Dendritic cell treated with granulocyte-macrophage colony-stimulating factor and Interleukin-4, amounts not matched to agents 40 ng/mL and 50 ng/mL, for 4 days (primary cell): ENCODE measurements at regions not wholly inside any gene's neighbourhood (a gene's known extent, or its start where the extent isn't known, plus 50 kb on each side); places are given as distances from the start of the nearest gene placed in this dataset.

Experiments used
- H3K27ac Mint-ChIP-seq: one replicate; pipeline ENCODE4 v1.8.0; 2022; ENCODE audit warnings: mild to moderate bottlenecking, mixed read lengths
- H3K27me3 Mint-ChIP-seq: one replicate; pipeline ENCODE4 v1.8.0; 2022; ENCODE audit warnings: mild to moderate bottlenecking, mixed read lengths
- H3K36me3 Mint-ChIP-seq: one replicate; pipeline ENCODE4 v1.8.0; 2022; ENCODE audit warnings: low read depth, mixed read lengths
- H3K4me1 Mint-ChIP-seq: one replicate; pipeline ENCODE4 v1.8.0; 2022; ENCODE audit warnings: low read depth, mixed read lengths
- H3K4me3 Mint-ChIP-seq: one replicate; pipeline ENCODE4 v1.8.0; 2022; ENCODE audit warnings: mild to moderate bottlenecking, moderate library complexity, mixed read lengths
- H3K9me3 Mint-ChIP-seq: one replicate; pipeline ENCODE4 v1.8.0; 2022; ENCODE audit warnings: mixed read lengths
- intact Hi-C: fragments of 100-400 bp; cut with micrococcal nuclease; formaldehyde crosslinking; loops from one replicate; pipeline ENCODE4 v1.15.0; 2022

DNA sequence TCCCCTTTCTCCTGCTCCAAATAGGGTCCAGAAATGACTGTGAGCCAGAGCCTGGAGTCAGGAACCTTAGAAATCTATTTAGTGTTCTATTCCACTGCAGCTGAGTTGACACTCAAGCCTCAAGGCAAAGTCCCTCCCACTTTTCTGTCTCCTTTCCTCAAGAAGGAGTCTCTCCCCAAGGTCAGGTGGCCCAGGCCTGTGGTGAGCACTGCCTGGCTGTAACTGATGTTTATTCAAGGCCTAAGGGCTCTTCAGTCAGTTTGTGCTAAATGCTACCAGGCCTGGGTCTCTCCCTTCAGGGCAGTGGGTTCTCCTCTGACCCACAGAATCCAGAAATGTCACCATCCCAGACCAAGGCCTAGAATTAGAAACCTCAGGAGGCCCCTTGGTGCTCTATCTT lies 1042.9 kb upstream of the EPHA7 start:
- Mint-ChIP-seq H3K4me3 (no peak overlapping the region), H3K36me3 (no peaks in the 10 kb centered on the region), H3K27ac (no peak overlapping the region), H3K27me3 (no peaks in the 10 kb centered on the region), H3K9me3 (peaks cover 23% of the 10 kb centered on the region), H3K4me1 (no peaks in the 10 kb centered on the region)
- intact Hi-C loops: no loop called here

DNA sequence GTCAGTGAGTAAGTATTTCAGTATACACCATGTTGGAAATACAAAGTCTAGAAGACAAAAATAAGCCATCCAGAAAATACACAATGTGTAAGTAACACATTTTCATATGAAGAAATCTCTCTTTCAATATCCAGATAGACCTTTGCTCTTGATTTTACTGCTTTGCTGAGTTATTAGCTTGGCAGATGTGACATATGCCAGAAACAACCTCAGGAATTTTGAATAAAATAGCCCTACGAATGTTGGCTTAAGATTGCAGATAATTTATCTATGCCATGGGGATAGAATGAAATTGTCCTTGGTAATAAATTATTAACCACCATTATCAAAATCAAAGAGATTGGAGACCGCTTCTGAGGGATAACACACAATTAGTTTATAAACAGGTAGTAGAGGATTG lies 1036.9 kb upstream of the EPHA7 start:
- H3K27me3 Mint-ChIP-seq: no peaks in the 10 kb centered on the region

DNA sequence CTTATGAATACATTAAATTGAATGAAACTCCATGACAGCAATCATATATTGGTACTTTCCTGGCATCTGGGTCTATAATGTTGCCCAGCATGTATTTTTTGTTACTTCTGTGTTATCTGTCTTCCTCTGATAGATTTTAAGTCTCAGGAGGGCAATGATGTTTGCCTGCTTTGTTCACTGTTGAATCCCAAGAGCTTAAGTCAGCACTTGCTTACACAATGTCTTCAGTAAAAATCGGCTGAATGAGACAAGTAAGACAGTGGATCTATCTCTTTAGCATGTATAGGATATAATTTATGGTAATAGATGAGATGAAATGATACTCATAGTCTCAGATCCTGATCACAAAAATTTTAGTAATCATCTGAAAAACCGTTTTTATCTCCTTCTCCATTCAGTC lies 1034.9 kb upstream of the EPHA7 start:
- Mint-ChIP-seq H3K9me3 (peaks cover 11% of the 10 kb centered on the region), H3K4me1 (no peaks in the 10 kb centered on the region), H3K36me3 (no peaks in the 10 kb centered on the region), H3K27me3 (no peaks in the 10 kb centered on the region), H3K27ac (no peak overlapping the region), H3K4me3 (no peak overlapping the region)
- intact Hi-C loops: no loop called here

More for the DNA sequence above, 1036.9 kb upstream of the EPHA7 start:
- Mint-ChIP-seq H3K4me1 (no peaks in the 10 kb centered on the region), H3K9me3 (peaks cover 6% of the 10 kb centered on the region), H3K4me3 (no peak overlapping the region), H3K36me3 (no peaks in the 10 kb centered on the region), H3K27ac (no peak overlapping the region)
- intact Hi-C loops: no loop called here

DNA sequence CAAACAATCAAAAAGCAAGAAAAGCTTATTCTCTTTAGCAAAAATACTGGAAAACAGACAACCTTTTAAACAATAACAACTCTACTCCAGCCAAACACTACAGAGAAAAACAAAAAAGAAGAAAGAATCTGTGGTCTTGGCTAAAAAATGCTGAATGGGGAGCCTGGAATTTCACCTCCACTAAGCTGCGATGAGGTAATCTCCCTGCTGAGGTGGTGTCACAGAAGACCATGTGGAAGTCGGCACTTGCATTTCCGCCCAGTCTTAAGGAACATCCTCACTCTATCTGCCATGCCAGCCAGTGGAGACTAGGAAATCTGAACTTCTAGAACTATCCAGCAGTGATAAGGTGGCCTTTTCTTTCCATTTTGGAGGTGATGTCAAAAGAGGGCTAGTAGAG lies 1026.8 kb upstream of the EPHA7 start:
- H3K27me3 Mint-ChIP-seq: no peaks in the 10 kb centered on the region
- H3K4me3 Mint-ChIP-seq: no peak overlapping the region
- no peak overlapping the region for H3K27ac Mint-ChIP-seq
- no peaks in the 10 kb centered on the region for H3K36me3 Mint-ChIP-seq
- intact Hi-C loops: no loop called here
- H3K4me1 Mint-ChIP-seq: no peaks in the 10 kb centered on the region
- H3K9me3 Mint-ChIP-seq: peaks cover 15% of the 10 kb centered on the region

DNA sequence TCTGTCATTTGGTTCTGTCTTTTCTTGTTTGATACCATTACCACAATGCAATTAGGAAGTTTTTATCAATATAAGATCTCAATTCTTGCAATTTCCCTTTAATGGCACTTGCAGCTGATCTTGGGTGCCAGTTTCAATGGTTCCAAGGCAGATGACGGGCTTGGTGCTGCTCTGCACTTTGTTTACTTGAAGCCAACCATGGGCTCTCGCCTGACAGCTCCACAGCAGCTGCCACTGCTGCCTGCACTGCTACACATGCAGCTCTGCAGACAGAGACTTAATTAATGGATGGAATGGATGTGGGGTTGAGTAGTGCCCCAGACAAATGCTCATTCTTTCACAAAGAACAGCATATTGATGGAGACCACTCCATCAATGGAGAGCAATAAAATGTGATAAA lies 1024.3 kb upstream of the EPHA7 start:
- no peaks in the 10 kb centered on the region for H3K27me3 Mint-ChIP-seq
- intact Hi-C loops: no loop called here
- no peak overlapping the region for H3K27ac Mint-ChIP-seq

DNA sequence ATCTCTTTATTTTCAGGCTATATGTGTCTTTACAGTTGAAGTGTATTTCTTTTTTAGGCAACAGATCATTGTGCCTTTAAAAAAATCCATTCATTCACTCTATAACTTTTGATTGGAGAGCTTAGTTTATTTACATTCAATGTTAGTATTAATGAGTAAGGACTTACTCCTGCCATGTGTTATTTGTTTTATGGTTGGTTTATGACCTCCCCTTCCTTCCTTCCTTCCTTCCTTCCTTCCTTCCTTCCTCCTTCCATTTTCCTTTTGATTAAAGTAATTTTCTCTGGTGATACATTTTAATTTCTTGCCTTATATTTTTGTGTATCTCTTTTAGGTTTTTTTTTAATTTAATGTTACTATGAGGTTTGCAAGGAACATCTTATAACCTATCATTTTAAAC lies 1005.3 kb upstream of the EPHA7 start:
- intact Hi-C loops: no loop called here
- Mint-ChIP-seq H3K27me3 (no peaks in the 10 kb centered on the region), H3K4me1 (no peaks in the 10 kb centered on the region), H3K27ac (no peak overlapping the region), H3K36me3 (no peaks in the 10 kb centered on the region), H3K4me3 (no peak overlapping the region), H3K9me3 (peaks cover 51% of the 10 kb centered on the region)

More for the DNA sequence above, 1024.3 kb upstream of the EPHA7 start:
- no peaks in the 10 kb centered on the region for H3K4me1 Mint-ChIP-seq
- no peaks in the 10 kb centered on the region for H3K36me3 Mint-ChIP-seq
- peaks cover under 1% of the 10 kb centered on the region for H3K9me3 Mint-ChIP-seq
- H3K4me3 Mint-ChIP-seq: no peak overlapping the region

DNA sequence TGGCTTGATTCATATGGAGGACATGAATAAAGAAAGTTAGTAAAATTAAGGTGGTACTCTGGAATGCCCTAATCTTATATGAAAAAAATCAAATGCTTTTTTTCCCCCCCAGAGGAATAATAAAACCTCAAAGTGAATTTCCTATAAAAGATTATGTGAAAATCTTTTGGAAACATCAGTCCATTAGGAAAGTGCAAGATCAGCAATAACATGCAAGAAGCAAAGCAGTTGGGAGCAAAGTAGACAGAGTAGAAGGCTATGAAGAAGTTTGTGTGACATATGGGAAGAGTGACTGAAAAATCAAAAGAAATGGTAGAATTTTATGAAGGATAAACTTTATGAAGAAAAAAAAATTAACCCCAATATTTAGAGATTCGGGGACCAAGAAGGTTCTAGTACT lies 998.0 kb upstream of the EPHA7 start:
- intact Hi-C loops: no loop called here
- no peak overlapping the region for H3K4me3 Mint-ChIP-seq
- H3K27ac Mint-ChIP-seq: no peak overlapping the region
- H3K36me3 Mint-ChIP-seq: no peaks in the 10 kb centered on the region
- no peaks in the 10 kb centered on the region for H3K27me3 Mint-ChIP-seq
- H3K9me3 Mint-ChIP-seq: no peaks in the 10 kb centered on the region
- H3K4me1 Mint-ChIP-seq: no peaks in the 10 kb centered on the region

DNA sequence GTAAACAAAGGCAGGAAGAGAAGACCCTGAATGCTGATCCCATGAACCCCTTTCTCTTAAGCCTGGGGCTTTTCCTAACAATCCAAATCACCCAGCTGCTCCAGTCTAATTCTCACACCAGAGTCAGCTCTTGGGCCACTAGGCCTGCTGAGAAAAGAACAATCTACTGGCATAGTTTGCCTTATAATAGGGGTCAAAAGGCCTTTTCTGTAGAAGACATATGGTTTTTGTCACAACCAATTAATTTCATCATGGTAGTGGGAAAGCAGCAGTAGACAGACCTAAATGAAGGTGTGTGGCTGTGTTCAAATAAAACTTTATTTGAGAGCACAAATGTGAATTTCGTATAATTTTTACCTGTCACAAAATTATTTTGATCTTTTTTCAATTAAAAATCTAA lies 994.7 kb upstream of the EPHA7 start:
- no peak overlapping the region for H3K27ac Mint-ChIP-seq
- H3K4me1 Mint-ChIP-seq: no peaks in the 10 kb centered on the region
- H3K27me3 Mint-ChIP-seq: no peaks in the 10 kb centered on the region
- no peaks in the 10 kb centered on the region for H3K9me3 Mint-ChIP-seq
- intact Hi-C loops: no loop called here
- H3K4me3 Mint-ChIP-seq: no peak overlapping the region
- H3K36me3 Mint-ChIP-seq: no peaks in the 10 kb centered on the region

DNA sequence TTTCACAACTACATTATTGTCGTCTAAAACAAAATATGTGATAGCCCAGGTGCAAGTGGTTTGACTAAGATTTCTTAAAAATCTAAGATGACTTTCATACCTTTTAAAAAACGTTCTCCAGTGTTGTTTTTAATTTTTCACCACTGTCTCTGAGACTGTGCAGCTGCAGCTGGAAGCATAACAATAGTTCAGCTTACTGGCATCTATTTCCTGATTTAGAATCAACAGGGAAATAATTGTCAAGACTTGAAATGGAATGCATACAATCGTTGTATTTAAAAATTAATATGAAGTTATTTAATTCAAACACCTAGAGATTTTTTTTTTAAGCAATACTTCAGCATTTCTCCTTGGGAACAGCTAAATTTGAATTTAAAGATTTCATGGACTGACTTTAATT lies 982.0 kb upstream of the EPHA7 start:
- intact Hi-C loops: no loop called here
- H3K27ac Mint-ChIP-seq: no peak overlapping the region
- H3K27me3 Mint-ChIP-seq: no peaks in the 10 kb centered on the region
- H3K9me3 Mint-ChIP-seq: no peaks in the 10 kb centered on the region
- no peaks in the 10 kb centered on the region for H3K4me1 Mint-ChIP-seq
- no peak overlapping the region for H3K4me3 Mint-ChIP-seq
- no peaks in the 10 kb centered on the region for H3K36me3 Mint-ChIP-seq

DNA sequence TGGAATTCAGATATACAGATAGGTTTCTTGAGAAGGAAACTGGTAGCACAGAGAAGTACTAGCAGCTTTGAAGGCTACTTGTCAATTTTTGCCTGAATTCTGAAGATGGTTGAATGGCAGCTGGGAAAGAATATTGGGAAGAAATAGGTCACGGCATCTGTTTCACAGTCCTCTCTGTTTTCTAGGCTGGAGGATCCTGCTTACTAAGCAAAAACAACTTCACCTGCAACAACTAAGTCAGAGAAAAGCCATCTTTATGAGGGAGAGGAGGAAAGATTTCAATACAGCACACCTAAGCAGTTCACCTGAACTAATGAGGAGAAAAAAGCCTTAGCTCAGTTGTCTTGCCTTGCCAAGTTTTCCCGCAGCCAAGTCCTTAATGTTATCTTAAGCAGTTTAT lies 975.5 kb upstream of the EPHA7 start:
- Mint-ChIP-seq H3K27me3 (no peaks in the 10 kb centered on the region), H3K36me3 (no peaks in the 10 kb centered on the region), H3K9me3 (no peaks in the 10 kb centered on the region), H3K27ac (no peak overlapping the region), H3K4me1 (no peaks in the 10 kb centered on the region), H3K4me3 (no peak overlapping the region)
- intact Hi-C loops: no loop called here

DNA sequence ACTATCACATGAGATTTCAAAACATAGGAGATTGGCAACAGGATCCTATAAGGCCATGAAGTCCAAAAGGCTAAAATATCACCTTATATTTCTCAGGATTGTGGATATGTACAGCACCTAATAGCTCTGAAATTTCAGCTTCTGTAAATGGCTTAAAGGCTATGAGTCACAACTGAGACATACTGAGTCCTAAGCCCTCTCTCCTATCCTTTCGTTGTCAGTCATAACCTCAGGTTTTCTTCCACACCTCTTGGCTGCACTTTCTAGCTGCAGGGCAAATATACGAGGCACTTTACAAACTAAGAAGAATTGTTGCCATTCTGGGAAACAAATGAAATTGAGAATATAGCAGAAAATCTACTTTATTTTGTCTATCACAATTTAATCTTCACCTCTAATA lies 969.9 kb upstream of the EPHA7 start:
- Mint-ChIP-seq H3K4me1 (no peaks in the 10 kb centered on the region), H3K27ac (no peak overlapping the region), H3K9me3 (no peaks in the 10 kb centered on the region), H3K4me3 (no peak overlapping the region), H3K27me3 (no peaks in the 10 kb centered on the region), H3K36me3 (no peaks in the 10 kb centered on the region)
- intact Hi-C loops: no loop called here

DNA sequence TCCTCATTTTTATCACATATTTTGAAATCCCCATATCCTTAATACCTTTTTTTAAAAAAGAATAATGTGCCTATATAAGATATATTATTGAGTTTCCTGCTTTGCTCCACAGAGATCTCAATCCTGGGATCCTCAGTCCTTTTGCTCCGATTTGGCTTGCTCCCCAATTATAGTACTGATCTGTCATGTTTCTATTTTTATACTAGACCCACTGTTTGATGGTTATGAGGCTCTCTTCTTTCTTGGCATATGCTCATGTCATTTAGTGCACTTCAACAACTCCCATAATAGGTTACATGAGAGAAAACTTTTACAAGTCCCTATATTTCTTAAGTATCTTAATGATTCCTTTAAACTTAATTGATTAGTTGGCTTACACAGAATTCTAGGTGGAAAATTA lies 958.5 kb upstream of the EPHA7 start:
- Mint-ChIP-seq H3K4me1 (no peaks in the 10 kb centered on the region), H3K9me3 (no peaks in the 10 kb centered on the region), H3K4me3 (no peak overlapping the region), H3K27ac (no peak overlapping the region), H3K36me3 (no peaks in the 10 kb centered on the region), H3K27me3 (no peaks in the 10 kb centered on the region)
- intact Hi-C loops: no loop called here

DNA sequence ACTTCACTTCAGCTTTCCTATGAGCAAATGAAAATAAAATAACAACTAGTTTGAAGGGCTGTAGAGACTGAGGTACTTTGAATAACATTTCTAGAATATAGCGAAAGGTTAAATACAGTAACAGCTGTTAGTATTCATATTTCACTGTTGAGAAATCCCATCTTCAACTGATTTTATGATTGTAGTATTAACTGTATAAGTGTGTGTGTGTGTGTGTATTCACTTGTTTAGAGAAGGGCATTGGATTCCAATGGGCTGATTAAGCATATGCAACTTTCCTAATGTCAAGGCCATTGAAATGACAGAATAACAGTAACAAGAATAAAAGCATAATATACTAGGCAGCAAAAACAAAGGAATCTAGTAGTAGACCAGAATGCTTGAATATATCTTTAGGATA lies 957.5 kb upstream of the EPHA7 start:
- intact Hi-C loops: no loop called here
- Mint-ChIP-seq H3K36me3 (no peaks in the 10 kb centered on the region), H3K9me3 (no peaks in the 10 kb centered on the region), H3K4me3 (no peak overlapping the region), H3K27me3 (no peaks in the 10 kb centered on the region), H3K27ac (no peak overlapping the region), H3K4me1 (no peaks in the 10 kb centered on the region)

DNA sequence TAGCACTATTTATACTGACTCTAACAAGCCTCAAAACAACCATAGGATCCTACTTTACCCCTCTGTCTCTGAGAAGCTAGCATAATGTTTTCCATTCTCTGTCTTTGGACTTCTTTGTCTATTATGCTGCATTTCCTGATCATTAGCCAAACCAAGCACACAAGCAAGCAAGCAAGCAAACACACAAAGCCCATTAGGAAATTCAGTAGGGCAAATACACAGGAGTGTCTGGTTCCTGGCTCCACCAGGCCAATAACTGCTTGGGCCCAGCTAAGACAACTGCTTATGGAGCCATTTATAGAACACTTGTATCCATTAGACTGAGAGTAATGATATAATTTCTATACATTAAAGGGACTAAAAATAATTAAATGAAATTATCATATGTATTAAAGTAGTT lies 952.9 kb upstream of the EPHA7 start:
- Mint-ChIP-seq H3K36me3 (no peaks in the 10 kb centered on the region), H3K4me1 (no peaks in the 10 kb centered on the region), H3K4me3 (no peak overlapping the region), H3K27me3 (no peaks in the 10 kb centered on the region), H3K9me3 (no peaks in the 10 kb centered on the region), H3K27ac (no peak overlapping the region)
- intact Hi-C loops: no loop called here

DNA sequence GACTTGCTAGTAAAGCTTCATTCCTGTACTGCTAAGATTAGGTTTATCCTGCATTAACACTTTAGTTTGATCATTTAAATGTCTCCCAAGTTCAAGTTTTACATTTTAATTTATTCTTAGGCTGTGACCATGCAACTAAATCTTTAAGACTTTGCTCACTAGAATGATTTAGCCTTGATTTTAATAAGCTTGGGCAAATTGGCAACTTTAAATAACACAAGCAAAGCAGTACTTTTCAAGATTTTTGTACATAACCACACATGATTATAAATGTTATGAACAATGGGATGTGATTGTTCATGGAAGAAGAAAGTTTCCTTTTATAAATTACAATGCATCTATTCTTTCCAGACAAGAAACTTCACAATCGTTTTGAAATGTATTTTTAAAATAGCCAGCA lies 948.0 kb upstream of the EPHA7 start:
- intact Hi-C loops: no loop called here
- Mint-ChIP-seq H3K27me3 (no peaks in the 10 kb centered on the region), H3K4me1 (no peaks in the 10 kb centered on the region), H3K4me3 (no peak overlapping the region), H3K27ac (no peak overlapping the region), H3K9me3 (no peaks in the 10 kb centered on the region), H3K36me3 (no peaks in the 10 kb centered on the region)
